LNCAP (cell line): ENCODE measurements at regions not wholly inside any gene's neighbourhood (a gene's known extent, or its start where the extent isn't known, plus 50 kb on each side); places are given as distances from the start of the nearest gene placed in this dataset.

ENCODE experiments used
- CTCF ChIP-seq: fragments of 450-650 bp; IDR thresholded peaks from 2 replicates; pipeline ENCODE4 v1.5.1; 2017; ENCODE audit warnings: mild to moderate bottlenecking

GRCh38 chr15:58249646-58250312 lies 111.6 kb downstream of the AQP9 start:
- TF ChIP-seq CTCF: no peak

DNA sequence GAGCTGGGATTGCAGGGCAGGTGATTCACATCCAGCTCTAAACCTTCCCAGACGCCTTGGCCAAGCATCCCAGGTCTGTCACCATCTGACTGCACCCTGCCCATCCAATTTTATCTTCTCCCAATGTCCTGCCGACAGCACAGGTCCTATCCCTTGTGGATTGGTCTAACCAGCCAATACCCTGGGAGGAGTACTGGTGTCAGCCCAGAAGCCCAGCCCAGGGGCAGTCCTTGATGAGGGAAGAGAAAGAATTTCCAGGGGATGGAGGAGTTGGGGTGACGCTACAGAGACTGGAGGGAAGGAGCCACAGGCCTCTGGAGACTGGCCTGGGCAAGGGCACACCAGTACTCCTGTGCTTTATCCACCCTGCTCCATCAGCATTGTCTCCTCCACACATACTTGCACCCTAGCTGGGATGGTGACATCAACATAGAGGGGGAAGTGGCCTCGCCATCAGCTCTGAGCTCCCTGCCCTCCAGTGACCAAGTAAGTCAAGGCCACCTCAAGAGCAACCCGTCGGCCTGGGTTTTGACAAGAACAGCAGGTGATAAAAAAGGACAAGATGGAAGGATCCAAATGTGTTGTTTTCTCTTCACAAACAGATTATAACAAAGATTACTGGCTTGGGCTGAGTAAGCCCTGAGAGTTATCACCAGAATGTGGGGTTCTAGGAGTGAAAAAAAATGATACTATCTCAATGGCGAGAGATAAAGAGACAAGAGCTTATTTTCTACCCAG lies 114.6 kb downstream of the AQP9 start:
- TF ChIP-seq CTCF: no peak

DNA sequence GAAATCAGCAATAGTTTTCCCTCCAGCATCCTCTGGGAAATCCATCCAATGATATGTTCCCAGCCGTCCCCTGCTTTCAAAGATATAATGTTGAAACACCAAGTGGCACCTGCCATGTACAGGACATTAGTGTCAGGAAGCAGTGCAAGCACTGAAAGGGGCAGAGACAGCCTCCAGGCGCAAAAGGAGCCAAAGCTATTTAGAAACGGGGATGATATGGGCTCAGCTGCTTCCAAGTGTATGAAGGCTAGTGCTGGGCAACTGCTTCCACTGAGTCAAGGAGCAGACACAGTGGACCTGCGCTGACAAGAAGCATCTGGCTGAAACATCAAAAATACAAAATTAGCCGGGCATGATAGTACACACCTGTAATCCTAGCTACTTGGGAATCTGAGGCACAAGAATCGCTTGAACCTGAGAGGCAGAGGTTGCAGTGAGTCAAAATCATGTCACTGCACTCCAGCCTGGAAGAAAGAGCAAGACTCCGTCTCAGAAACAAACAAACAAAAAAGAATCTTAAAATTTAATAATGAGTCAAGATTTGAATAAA lies 119.7 kb downstream of the AQP9 start:
- no peak for TF ChIP-seq CTCF

GRCh38 chr15:58258501-58259292 lies 120.5 kb downstream of the AQP9 start:
- no peak for TF ChIP-seq CTCF

GRCh38 chr15:58260205-58260724 lies 122.1 kb downstream of the AQP9 start:
- TF ChIP-seq CTCF: no peak

GRCh38 chr15:58260725-58261267 lies 122.6 kb downstream of the AQP9 start:
- TF ChIP-seq CTCF: no peak

DNA sequence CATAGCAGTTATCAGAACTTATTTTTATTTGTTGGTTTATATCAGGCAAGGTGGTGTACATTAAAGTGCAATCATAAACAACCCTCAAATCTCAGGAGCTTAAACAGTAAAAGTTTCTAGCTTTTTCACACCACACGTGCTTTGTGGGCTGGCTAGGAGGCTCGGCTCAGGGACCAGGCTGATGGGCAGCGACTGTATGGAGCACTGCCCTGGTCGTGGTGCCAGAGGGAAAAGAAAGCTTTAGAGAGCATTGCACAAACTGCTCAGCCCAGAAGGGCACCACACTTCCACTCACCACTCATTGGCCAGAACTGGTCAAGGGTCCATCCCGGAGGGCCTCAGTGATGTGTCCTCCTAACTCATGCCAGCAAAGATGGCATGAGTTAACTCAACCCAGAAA lies 123.2 kb downstream of the AQP9 start:
- no peak for TF ChIP-seq CTCF
